ENCODE measurements at regions not wholly inside any gene's neighbourhood (a gene's known extent, or its start where the extent isn't known, plus 50 kb on each side); places are given as distances from the start of the nearest gene placed in this dataset.

DNA sequence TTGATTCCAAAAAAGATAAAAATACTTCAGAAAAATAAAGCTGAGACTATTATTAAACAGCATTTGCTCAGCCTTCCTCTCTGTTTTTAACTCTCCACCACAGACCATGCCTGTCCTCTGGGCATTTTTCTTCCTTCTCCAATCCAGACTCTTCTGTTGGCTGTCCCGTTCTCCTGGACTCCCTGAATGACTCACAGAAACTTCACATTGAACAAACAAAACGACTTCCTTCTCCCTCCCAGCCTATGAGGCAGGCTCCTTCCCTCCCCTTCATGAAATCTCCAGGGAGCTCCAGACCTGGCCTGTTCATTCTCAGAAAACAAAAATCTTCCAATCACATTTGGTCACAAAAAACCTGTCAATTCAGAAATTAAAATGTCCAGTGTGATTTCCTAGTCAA lies 421.3 kb downstream of the NPHP4 start:
- H3K9me3 Mint-ChIP-seq, result peaks cover 16% of the 10 kb centered on the region
- peaks cover 5% of the 10 kb centered on the region for H3K36me3 Mint-ChIP-seq (ENCODE audit: low read depth)
- TF ChIP-seq, protein P1, sequence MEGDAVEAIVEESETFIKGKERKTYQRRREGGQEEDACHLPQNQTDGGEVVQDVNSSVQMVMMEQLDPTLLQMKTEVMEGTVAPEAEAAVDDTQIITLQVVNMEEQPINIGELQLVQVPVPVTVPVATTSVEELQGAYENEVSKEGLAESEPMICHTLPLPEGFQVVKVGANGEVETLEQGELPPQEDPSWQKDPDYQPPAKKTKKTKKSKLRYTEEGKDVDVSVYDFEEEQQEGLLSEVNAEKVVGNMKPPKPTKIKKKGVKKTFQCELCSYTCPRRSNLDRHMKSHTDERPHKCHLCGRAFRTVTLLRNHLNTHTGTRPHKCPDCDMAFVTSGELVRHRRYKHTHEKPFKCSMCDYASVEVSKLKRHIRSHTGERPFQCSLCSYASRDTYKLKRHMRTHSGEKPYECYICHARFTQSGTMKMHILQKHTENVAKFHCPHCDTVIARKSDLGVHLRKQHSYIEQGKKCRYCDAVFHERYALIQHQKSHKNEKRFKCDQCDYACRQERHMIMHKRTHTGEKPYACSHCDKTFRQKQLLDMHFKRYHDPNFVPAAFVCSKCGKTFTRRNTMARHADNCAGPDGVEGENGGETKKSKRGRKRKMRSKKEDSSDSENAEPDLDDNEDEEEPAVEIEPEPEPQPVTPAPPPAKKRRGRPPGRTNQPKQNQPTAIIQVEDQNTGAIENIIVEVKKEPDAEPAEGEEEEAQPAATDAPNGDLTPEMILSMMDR (IDR thresholded peaks at IDR 0.05; ENCODE audit: unreplicated experiment in 3 of 3), result no peak
- peak overlapping the region in 1 of 3 experiments; percentile 18 for H3K27ac Mint-ChIP-seq
- H3K27me3 Mint-ChIP-seq (ENCODE audit: low read depth), result peaks cover 8% of the 10 kb centered on the region
- peaks cover 23% of the 10 kb centered on the region for H3K4me1 Mint-ChIP-seq
- H3K4me3 Mint-ChIP-seq, result no peak overlapping the region

DNA sequence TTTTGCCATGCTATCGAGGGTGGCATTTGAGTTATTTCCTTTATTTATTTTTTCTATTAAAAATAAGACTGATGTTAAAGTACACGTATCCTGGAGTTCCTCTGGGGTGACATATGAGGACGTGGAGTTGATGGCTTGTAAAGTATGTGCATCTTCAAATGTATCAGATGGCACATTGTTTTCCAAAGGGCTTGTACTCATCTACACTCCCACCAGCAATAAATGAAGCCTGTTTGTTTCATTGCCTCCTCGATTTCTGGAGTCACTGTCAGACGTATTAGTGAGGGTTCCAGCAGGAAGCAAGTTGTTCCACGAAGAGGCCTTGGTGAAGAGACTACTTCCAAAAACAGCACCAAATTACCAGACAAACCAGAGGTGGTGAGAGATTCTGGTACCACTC lies 423.9 kb downstream of the NPHP4 start:
- Mint-ChIP-seq H3K4me1 (peaks cover 7% of the 10 kb centered on the region), H3K9me3 (peaks cover 16% of the 10 kb centered on the region), H3K27ac (no peak overlapping the region), H3K36me3 (ENCODE audit: low read depth) (peaks cover 5% of the 10 kb centered on the region), H3K27me3 (ENCODE audit: low read depth) (peaks cover 15% of the 10 kb centered on the region), H3K4me3 (no peak overlapping the region)
- TF ChIP-seq, protein P1 (IDR thresholded peaks at IDR 0.05; ENCODE audit: unreplicated experiment in 3 of 3), result no peak

DNA sequence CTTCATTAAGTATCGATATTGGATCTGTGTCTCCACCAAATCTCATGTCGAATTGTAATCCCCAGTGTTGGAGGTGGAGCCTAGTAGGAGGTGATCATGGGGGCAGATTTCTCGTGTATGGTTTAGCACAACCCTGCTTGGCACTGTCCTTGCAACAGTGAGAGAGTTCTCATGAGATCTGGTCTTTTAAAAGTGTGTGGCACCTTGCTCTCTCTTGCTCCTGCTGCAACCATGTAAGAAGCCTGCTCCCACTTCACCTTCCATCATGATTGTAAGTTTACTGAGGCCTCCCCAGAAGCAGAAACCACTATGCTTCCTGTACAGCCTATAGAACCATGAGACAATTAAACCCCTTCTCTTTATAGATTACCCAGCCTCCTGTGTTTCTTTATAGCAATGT lies 424.4 kb downstream of the NPHP4 start:
- H3K27me3 Mint-ChIP-seq (ENCODE audit: low read depth), result peaks cover 15% of the 10 kb centered on the region
- H3K27ac Mint-ChIP-seq, result no peak overlapping the region
- peaks cover 5% of the 10 kb centered on the region for H3K36me3 Mint-ChIP-seq (ENCODE audit: low read depth)
- H3K4me3 Mint-ChIP-seq, result no peak overlapping the region
- peaks cover 16% of the 10 kb centered on the region for H3K9me3 Mint-ChIP-seq
- TF ChIP-seq, protein P1 (IDR thresholded peaks at IDR 0.05; ENCODE audit: unreplicated experiment in 3 of 3), result no peak
- peaks cover 7% of the 10 kb centered on the region for H3K4me1 Mint-ChIP-seq

DNA sequence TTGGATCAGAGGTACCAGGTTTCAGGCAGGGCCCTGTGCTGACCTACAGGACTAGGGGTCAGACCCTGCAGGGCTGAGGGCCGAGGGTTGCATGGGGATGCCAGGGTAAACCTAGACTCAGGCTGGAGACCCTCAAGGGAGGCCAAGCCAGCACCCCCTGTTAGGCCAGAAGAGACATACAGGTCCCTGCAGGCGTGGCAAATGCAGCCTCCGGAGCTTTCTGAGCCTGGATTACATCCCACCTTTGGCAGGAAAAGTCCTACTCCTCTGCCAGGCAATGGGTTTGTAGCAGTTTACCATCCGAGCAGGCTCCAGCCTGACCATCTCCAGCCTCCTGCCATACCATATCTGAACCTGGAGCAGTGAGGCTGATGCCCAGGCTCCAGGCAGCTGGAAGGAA lies 425.3 kb downstream of the NPHP4 start:
- H3K9me3 Mint-ChIP-seq, result peaks cover 16% of the 10 kb centered on the region

DNA sequence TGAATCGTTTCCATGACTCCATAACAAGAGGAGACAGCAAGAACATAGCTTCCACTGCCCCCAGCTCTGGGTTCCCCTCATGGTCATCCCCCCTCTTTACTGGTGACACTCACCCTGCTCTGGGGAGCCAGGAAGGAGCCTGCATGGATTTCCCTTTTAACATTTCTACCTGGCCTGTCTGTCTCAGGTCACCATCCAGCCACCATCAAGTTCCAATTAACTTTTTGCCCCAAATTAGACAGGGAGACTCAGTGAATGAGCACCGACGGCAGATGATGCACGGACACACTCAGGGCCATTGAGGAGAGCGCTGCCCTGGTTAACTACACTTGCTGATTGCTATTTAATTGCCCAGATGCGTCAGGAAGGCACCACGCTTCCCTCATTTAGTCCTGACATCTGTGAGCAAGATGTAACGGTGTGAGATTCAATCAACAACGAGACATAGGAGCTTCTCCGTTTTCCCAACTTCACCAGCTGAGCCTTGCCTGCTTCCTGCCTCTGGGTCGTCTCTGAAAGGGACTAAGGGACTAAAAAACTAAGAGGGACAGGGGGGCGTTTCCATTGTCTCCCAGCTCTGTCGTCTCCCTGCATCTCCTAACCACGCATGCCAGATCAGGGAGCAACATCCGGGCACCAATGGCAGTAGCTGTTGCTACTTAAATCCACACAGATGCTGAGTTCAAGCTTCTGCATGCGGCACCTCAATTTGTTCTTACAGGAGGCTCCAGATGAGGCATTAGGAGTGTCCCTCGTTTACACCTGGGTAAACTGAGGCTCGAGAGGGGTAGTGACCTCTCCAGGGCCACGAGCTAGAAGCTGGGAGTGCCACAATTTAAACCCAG lies 426.7 kb downstream of the NPHP4 start:
- H3K27ac Mint-ChIP-seq, result no peak overlapping the region
- H3K36me3 Mint-ChIP-seq (ENCODE audit: low read depth), result no peaks in the 10 kb centered on the region
- peaks cover 11% of the 10 kb centered on the region for H3K9me3 Mint-ChIP-seq
- no peaks in the 10 kb centered on the region for H3K4me1 Mint-ChIP-seq
- peaks cover 18% of the 10 kb centered on the region for H3K27me3 Mint-ChIP-seq (ENCODE audit: low read depth)
- TF ChIP-seq, protein P1 (IDR thresholded peaks at IDR 0.05; ENCODE audit: unreplicated experiment in 3 of 3), result no peak
- no peak overlapping the region for H3K4me3 Mint-ChIP-seq

More for the DNA sequence above, 425.3 kb downstream of the NPHP4 start:
- peaks cover 15% of the 10 kb centered on the region for H3K27me3 Mint-ChIP-seq (ENCODE audit: low read depth)
- peaks cover 5% of the 10 kb centered on the region for H3K36me3 Mint-ChIP-seq (ENCODE audit: low read depth)
- H3K4me3 Mint-ChIP-seq, result no peak overlapping the region
- TF ChIP-seq, protein P1 (IDR thresholded peaks at IDR 0.05; ENCODE audit: unreplicated experiment in 3 of 3), result no peak
- no peak overlapping the region for H3K27ac Mint-ChIP-seq
- H3K4me1 Mint-ChIP-seq, result peaks cover 7% of the 10 kb centered on the region
